Fibroblast of pulmonary artery (primary cell): ENCODE measurements at regions not wholly inside any gene's neighbourhood (a gene's known extent, or its start where the extent isn't known, plus 50 kb on each side); places are given as distances from the start of the nearest gene placed in this dataset.
"Not testable (repeated sequence)": the region's sequence is repeated elsewhere in the genome, so short reads cannot be mapped to it uniquely, and the experiment has no call there.

Experiments used
- DNase-seq: peaks from one replicate; pipeline ENCODE4 v3.0.0-alpha.2; 2010; ENCODE audit warnings: low read depth
- H3K4me3 ChIP-seq: replicated peaks from 2 replicates; pipeline ENCODE4 v1.5.1; 2011; ENCODE audit warnings: low read depth, mild to moderate bottlenecking, control low read depth, low read length, moderate library complexity
- TF ChIP-seq, protein P1 (sequence below): IDR thresholded peaks from 2 replicates; pipeline ENCODE4 v1.5.1; 2011; ENCODE audit warnings: mild to moderate bottlenecking, control low read depth, low read length, inconsistent platforms; ENCODE audit errors: missing control alignments

GRCh38 chr5:56732121-56732520, 83.2 kb upstream of the MAP3K1 start:
- DNase-seq: no peak
- H3K4me3 ChIP-seq: no peak overlapping the region
- TF ChIP-seq, protein P1, sequence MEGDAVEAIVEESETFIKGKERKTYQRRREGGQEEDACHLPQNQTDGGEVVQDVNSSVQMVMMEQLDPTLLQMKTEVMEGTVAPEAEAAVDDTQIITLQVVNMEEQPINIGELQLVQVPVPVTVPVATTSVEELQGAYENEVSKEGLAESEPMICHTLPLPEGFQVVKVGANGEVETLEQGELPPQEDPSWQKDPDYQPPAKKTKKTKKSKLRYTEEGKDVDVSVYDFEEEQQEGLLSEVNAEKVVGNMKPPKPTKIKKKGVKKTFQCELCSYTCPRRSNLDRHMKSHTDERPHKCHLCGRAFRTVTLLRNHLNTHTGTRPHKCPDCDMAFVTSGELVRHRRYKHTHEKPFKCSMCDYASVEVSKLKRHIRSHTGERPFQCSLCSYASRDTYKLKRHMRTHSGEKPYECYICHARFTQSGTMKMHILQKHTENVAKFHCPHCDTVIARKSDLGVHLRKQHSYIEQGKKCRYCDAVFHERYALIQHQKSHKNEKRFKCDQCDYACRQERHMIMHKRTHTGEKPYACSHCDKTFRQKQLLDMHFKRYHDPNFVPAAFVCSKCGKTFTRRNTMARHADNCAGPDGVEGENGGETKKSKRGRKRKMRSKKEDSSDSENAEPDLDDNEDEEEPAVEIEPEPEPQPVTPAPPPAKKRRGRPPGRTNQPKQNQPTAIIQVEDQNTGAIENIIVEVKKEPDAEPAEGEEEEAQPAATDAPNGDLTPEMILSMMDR: no peak

DNA sequence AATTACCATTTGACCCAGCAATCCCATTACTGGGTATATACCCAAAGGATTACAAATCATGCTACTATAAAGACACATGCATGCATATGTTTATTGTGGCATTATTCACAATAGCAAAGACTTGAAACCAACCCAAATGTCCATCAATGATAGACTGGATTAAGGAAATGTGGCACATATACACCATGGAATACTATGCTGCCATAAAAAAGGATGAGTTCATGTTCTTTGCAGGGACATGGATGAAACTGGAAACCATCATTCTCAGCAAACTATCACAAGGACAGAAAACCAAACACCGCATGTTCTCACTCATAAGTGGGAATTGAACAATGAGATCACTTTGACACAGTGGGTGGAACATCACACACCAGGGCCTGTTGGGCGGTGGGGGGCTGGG, 83.9 kb upstream of the MAP3K1 start:
- not testable (repeated sequence) for H3K4me3 ChIP-seq, DNase-seq

DNA sequence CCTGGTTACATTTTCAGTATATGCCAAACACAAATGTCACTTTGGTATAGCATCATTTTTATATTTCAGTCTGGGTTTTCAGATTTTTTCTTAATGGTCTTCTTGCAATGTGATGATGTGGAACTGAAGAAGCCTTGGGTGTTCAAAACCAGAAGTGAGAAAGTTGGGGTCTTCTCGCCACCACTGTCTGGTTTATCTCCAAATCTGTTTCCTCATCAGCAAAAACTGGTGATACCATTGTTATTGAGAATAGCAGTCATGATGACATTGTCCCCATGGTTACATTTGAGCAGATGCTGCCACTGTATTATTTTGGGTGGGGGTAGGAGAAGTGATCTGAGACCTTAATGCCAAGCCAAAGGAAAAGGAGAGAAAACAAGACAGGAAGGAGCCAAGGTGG, 85.9 kb upstream of the MAP3K1 start:
- no peak overlapping the region for H3K4me3 ChIP-seq
- TF ChIP-seq, protein P1: no peak
- DNase-seq: no peak

DNA sequence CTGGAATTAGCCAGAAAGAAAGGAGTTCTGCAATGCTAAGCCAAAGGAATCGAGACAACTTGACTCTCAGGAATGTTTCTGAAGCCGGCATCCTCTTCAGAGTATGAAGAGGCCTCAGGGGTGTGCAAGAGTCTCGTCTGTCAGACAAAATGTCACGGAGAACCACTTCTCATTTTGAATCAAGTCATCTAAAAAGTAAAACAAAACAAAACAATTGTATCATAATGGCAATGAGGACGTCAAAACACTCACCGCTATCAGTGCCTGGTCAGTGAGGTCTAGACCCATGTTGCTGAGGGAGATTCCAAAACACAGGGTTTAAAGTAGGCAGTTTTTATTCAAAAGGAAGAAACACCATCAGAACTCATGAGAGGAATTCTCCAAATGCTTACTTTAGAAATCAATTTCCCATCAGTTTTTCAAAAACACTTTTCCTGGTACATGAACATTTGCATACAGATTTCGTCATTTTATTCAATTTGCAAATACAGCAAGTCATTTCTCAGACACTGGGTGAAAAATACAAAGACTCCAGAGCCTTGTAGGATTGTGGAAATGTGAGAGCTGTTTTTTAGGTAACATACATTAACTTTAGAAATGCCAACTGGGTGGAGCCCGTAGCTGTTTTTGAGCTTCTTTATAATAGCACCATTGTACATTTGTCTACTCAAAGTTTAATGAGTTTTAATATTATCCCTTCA, 89.5 kb upstream of the MAP3K1 start:
- TF ChIP-seq, protein P1: no peak
- no peak overlapping the region for H3K4me3 ChIP-seq
- DNase-seq: peak; percentile 5

- not testable (repeated sequence) for H3K4me3 ChIP-seq, DNase-seq
Observed at GRCh38 chr5:56724857-56725256, 90.5 kb upstream of the MAP3K1 start.

- TF ChIP-seq, protein P1: no peak
- no peak for DNase-seq
- no peak overlapping the region for H3K4me3 ChIP-seq
Observed at GRCh38 chr5:56722317-56722716, 93.0 kb upstream of the MAP3K1 start.

DNA sequence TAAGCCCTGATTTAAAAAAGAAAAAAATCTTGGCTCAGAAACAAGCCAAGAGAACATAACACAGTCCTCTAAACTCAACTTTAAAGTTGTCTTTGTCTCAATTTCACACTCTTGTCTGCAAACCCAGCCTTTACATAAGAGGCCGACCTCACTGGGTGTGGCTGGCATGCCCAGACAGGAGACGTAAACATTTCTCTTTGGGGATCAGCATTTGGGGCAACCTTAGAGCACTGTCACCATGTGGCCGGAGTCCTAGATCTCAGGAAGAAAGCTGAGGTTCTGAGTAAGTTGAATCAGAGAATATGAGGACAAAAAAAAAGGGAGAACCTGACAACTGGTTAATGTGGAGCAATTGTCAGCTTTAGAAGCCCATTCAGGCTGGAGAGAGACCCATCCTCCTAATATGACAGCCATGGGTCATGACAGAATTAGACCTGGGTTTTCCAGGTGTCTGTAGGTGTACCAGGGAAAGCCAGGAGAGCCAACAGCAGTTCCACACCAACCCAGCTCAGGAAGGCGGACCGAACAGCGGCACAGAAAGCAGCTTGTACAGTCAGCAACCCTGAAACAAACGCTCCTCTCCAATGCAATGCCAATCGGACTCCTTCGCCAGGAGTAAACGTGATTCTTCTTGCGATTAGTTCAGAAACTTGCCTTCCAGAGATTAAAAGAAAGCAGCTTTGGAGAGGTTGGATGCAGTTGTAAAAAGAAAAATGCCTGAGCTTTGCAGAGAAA, 97.9 kb upstream of the MAP3K1 start:
- H3K4me3 ChIP-seq: no peak overlapping the region
- TF ChIP-seq, protein P1: no peak
- no peak for DNase-seq

- no peak for DNase-seq
- H3K4me3 ChIP-seq: no peak overlapping the region
- TF ChIP-seq, protein P1: no peak
Observed at GRCh38 chr5:56715986-56716385, 99.4 kb upstream of the MAP3K1 start.
